DOHH2 (cell line): ENCODE measurements at regions not wholly inside any gene's neighbourhood (a gene's known extent, or its start where the extent isn't known, plus 50 kb on each side); places are given as distances from the start of the nearest gene placed in this dataset.

Source experiments
- H3F3A ChIP-seq: fragments of 200-600 bp; sonication (generic), shearing (Covaris generic); 2 replicates; pipeline ENCODE4 v1.6.0; 2016; ENCODE audit warnings: antibody characterized with exemption, mild to moderate bottlenecking; ENCODE audit not compliant: control insufficient read depth, insufficient read depth
- H3K27ac ChIP-seq: fragments of 200-600 bp; sonication (generic); 2 replicates; pipeline ENCODE4 v1.5.1; 2014; ENCODE audit warnings: low read depth, mild to moderate bottlenecking, low read length, moderate library complexity
- H3K27me3 ChIP-seq: fragments of 200-600 bp; sonication (generic); 2 replicates; pipeline ENCODE4 v1.6.1; 2014; ENCODE audit warnings: mild to moderate bottlenecking, low read length, mixed read lengths; ENCODE audit not compliant: control insufficient read depth
- H3K36me3 ChIP-seq: fragments of 200-600 bp; sonication (generic); 2 replicates; pipeline ENCODE4 v1.6.1; 2014; ENCODE audit warnings: mild to moderate bottlenecking, low read length, moderate library complexity, mixed read lengths; ENCODE audit not compliant: control insufficient read depth
- H3K4me1 ChIP-seq: fragments of 200-600 bp; sonication (generic); 2 replicates; pipeline ENCODE4 v1.6.1; 2014; ENCODE audit warnings: mild to moderate bottlenecking, low read length, mixed read lengths; ENCODE audit not compliant: control insufficient read depth
- H3K4me2 ChIP-seq: fragments of 200-600 bp; sonication (generic); 2 replicates; pipeline ENCODE4 v1.6.0; 2014; ENCODE audit warnings: mild to moderate bottlenecking, low read length, moderate library complexity
- H3K4me3 ChIP-seq: fragments of 200-600 bp; sonication (generic); 2 replicates; pipeline ENCODE4 v1.5.1; 2014; ENCODE audit warnings: mild to moderate bottlenecking, low read length, mixed read lengths
- H3K79me2 ChIP-seq: fragments of 200-600 bp; sonication (generic); 2 replicates; pipeline ENCODE4 v1.6.1; 2014; ENCODE audit warnings: mild to moderate bottlenecking, low read length, mixed read lengths; ENCODE audit not compliant: control insufficient read depth
- H3K9me2 ChIP-seq: fragments of 200-600 bp; sonication (generic); replicated peaks from 2 replicates; pipeline ENCODE4 v1.6.1; 2014; ENCODE audit warnings: mild to moderate bottlenecking, low read length, mixed read lengths; ENCODE audit not compliant: control insufficient read depth
- H3K9me3 ChIP-seq: fragments of 200-600 bp; sonication (generic); 2 replicates; pipeline ENCODE4 v1.6.1; 2014; ENCODE audit warnings: antibody characterized with exemption, low read length, mixed read lengths; ENCODE audit not compliant: control insufficient read depth, insufficient read depth
- H4K20me1 ChIP-seq: fragments of 200-600 bp; sonication (generic); 2 replicates; pipeline ENCODE4 v1.6.0; 2014; ENCODE audit warnings: low read depth, mild to moderate bottlenecking, antibody characterized with exemption, low read length, moderate library complexity; ENCODE audit not compliant: control insufficient read depth, insufficient read depth
- EZH2phosphoT487 ChIP-seq: fragments of 200-600 bp; sonication (generic); IDR thresholded peaks from 2 replicates; pipeline ENCODE4 v1.6.1; 2017; ENCODE audit warnings: borderline replicate concordance, mild to moderate bottlenecking, antibody characterized with exemption, low read length, moderate library complexity, mixed read lengths
- TF ChIP-seq, protein P1 (sequence below): fragments of 200-600 bp; sonication (generic); IDR thresholded peaks from one replicate; pipeline ENCODE4 v1.5.1; 2014; ENCODE audit warnings: antibody characterized with exemption, mild to moderate bottlenecking, low read depth, low read length; ENCODE audit not compliant: poor library complexity, severe bottlenecking

DNA sequence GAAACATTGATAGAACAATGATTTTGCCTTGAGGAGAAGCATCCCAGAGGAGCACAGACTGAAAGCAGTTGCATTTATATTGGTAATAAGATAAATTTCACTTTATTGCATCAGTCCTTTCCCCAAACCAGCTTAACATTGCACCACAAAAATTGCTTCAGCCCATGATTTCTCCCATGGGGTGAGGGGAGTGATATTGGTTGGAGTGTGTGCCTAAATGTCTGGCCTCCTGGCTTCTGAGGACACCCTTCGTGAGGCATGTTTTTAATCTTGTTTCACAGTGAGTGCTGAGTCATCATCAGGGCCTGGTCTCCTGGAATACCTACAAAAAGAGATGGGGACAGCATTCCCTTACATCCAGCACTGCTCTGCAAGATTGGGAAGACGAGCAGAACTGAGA lies 487.9 kb downstream of the C4orf33 start:
- Histone ChIP-seq H3K4me1 (no peaks in the 10 kb centered on the region), H4K20me1 (no peaks in the 10 kb centered on the region), H3K27me3 (no peaks in the 10 kb centered on the region), H3K4me3 (no peak overlapping the region), H3K36me3 (no peaks in the 10 kb centered on the region), H3K9me3 (no peaks in the 10 kb centered on the region), H3F3A (no peaks in the 10 kb centered on the region), H3K9me2 (no peaks in the 10 kb centered on the region), H3K79me2 (no peaks in the 10 kb centered on the region), H3K27ac (no peak overlapping the region), H3K4me2 (no peak overlapping the region)
- no peak for TF ChIP-seq EZH2phosphoT487
- TF ChIP-seq, protein P1, sequence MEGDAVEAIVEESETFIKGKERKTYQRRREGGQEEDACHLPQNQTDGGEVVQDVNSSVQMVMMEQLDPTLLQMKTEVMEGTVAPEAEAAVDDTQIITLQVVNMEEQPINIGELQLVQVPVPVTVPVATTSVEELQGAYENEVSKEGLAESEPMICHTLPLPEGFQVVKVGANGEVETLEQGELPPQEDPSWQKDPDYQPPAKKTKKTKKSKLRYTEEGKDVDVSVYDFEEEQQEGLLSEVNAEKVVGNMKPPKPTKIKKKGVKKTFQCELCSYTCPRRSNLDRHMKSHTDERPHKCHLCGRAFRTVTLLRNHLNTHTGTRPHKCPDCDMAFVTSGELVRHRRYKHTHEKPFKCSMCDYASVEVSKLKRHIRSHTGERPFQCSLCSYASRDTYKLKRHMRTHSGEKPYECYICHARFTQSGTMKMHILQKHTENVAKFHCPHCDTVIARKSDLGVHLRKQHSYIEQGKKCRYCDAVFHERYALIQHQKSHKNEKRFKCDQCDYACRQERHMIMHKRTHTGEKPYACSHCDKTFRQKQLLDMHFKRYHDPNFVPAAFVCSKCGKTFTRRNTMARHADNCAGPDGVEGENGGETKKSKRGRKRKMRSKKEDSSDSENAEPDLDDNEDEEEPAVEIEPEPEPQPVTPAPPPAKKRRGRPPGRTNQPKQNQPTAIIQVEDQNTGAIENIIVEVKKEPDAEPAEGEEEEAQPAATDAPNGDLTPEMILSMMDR: no peak

GRCh38 chr4:129598582-129598981 lies 502.6 kb downstream of the C4orf33 start:
- no peaks in the 10 kb centered on the region for H4K20me1 ChIP-seq
- TF ChIP-seq, protein P1: no peak
- no peak for TF ChIP-seq EZH2phosphoT487
- no peaks in the 10 kb centered on the region for H3K27me3 ChIP-seq
- no peak overlapping the region for H3K27ac ChIP-seq
- no peaks in the 10 kb centered on the region for H3K36me3 ChIP-seq
- no peaks in the 10 kb centered on the region for H3K9me2 ChIP-seq
- H3K9me3 ChIP-seq: no peaks in the 10 kb centered on the region
- H3F3A ChIP-seq: no peaks in the 10 kb centered on the region
- no peaks in the 10 kb centered on the region for H3K79me2 ChIP-seq
- no peak overlapping the region for H3K4me3 ChIP-seq
- no peaks in the 10 kb centered on the region for H3K4me1 ChIP-seq
- no peak overlapping the region for H3K4me2 ChIP-seq

DNA sequence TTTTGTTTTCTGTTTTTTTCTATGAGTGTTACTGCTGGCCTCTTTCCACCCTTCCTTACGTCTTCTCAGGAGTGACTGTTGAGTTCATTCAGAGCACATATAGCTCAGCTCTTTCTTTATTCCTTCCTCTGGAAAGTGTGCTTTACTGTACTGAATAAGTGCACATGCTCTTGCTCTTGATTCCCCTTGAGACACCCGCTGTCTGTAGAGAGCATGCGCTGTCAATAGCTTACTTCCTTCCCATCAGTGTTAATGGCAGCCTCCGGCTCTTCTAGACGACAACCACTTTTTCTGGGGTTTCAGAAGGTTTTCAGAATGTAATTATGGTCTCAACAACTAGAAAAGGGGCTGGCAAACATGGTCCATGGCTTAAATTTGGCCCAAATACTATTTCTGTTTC lies 504.9 kb downstream of the C4orf33 start:
- no peaks in the 10 kb centered on the region for H4K20me1 ChIP-seq
- H3K36me3 ChIP-seq: no peaks in the 10 kb centered on the region
- no peaks in the 10 kb centered on the region for H3K9me3 ChIP-seq
- H3K4me2 ChIP-seq: no peak overlapping the region
- no peaks in the 10 kb centered on the region for H3F3A ChIP-seq
- H3K4me1 ChIP-seq: no peaks in the 10 kb centered on the region
- TF ChIP-seq, protein P1: no peak
- no peak for TF ChIP-seq EZH2phosphoT487
- no peaks in the 10 kb centered on the region for H3K9me2 ChIP-seq
- H3K79me2 ChIP-seq: no peaks in the 10 kb centered on the region
- no peaks in the 10 kb centered on the region for H3K27me3 ChIP-seq
- H3K4me3 ChIP-seq: no peak overlapping the region
- H3K27ac ChIP-seq: no peak overlapping the region

GRCh38 chr4:129602447-129602846 lies 506.5 kb downstream of the C4orf33 start:
- Histone ChIP-seq H3K4me2 (no peak overlapping the region), H3K79me2 (no peaks in the 10 kb centered on the region)

More at GRCh38 chr4:129602447-129602846, 506.5 kb downstream of the C4orf33 start:
- no peaks in the 10 kb centered on the region for H3K4me1 ChIP-seq
- no peaks in the 10 kb centered on the region for H4K20me1 ChIP-seq
- no peak overlapping the region for H3K4me3 ChIP-seq
- no peaks in the 10 kb centered on the region for H3K27me3 ChIP-seq
- H3K9me3 ChIP-seq: no peaks in the 10 kb centered on the region
- no peaks in the 10 kb centered on the region for H3F3A ChIP-seq
- TF ChIP-seq, protein P1: no peak
- no peak for TF ChIP-seq EZH2phosphoT487
- H3K27ac ChIP-seq: no peak overlapping the region
- H3K36me3 ChIP-seq: no peaks in the 10 kb centered on the region
- no peaks in the 10 kb centered on the region for H3K9me2 ChIP-seq
